ENCODE measurements at regions not wholly inside any gene's neighbourhood (a gene's known extent, or its start where the extent isn't known, plus 50 kb on each side); places are given as distances from the start of the nearest gene placed in this dataset.

DNA sequence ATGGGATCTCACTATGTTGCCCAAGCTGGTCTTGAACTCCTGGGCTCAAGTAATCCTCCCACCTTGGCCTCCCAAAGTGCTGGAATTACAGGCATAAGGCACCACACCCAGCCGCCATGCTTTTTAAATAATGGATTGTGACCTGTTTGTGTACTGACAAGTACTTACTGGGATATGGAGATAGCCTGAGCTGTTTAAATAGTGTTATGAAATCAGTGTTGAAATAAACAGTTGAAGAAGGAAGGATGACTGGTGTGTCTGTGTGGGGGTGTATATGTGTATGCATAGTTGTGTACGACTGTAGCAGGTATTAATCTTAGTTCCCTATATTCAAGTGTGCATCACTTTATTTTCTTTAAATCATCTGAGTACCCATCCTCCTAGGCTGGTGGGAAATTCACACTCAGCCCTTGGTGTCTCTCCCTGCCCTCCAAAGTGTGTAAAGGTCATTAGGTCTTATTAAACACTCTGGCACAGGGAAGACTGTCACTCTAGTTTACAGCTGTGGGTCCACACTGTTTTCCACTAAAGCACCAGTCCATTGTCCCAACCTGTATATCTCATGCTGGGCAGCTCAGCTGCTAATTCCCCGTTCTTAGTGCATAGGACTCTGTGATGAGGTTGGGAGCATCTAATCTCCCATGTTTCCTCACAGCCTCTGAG, 91.0 kb downstream of the SNX18 start:
- TF ChIP-seq POLR2AphosphoS5 (IDR thresholded peaks at IDR 0.05; ENCODE audit: low read depth, low read length) (no peak), REST (IDR thresholded peaks at IDR 0.05; ENCODE audit: insufficient read depth in 1 of 2, low read depth in 2 of 2, low read length in 2 of 2) (no peak), TAF1 (IDR thresholded peaks at IDR 0.05; ENCODE audit: borderline replicate concordance, insufficient read depth, low read length) (no peak), FOXP2 (optimal IDR thresholded peaks at IDR 0.05; ENCODE audit: borderline replicate concordance, extremely low read depth, extremely low read length, insufficient read depth) (no peak), SIN3A (IDR thresholded peaks at IDR 0.05; ENCODE audit: borderline replicate concordance, insufficient read depth, low read length) (no peak)

Data from PFSK-1 (cell line).